K562 (cell line): ENCODE measurements at regions not wholly inside any gene's neighbourhood (a gene's known extent, or its start where the extent isn't known, plus 50 kb on each side); places are given as distances from the start of the nearest gene placed in this dataset.
A peak's percentile ranks its signal among the peaks of the same experiment; 100 is the strongest.
"Not testable (repeated sequence)": the region's sequence is repeated elsewhere in the genome, so short reads cannot be mapped to it uniquely, and the experiment has no call there.

ENCODE experiments used
- ATAC-seq: fragments of 200-7000 bp; cut with Tn5 transposase; 3 replicates; pipeline ENCODE4 v1.9.1; 2020; ENCODE audit warnings: moderate library complexity
- BruUV-seq: library from RNA; stranded (reverse); fragments of 400-500 nt; replicated peaks from 2 replicates; lab custom pipeline; 2021; lab: Mats Ljungman, UMichigan
- CTCF ChIA-PET: fragments of 300-600 bp; formaldehyde crosslinking; extraction: SDS; loops from one replicate; lab custom pipeline; 2021; ENCODE audit warnings: low intra/inter-chr PET ratio; lab: Yijun Ruan, JAX
- POLR2A ChIA-PET: fragments of 300-600, 350-650 bp; sonication (Branson Sonifier 250); formaldehyde crosslinking; extraction: SDS; loops from one replicate; lab custom pipeline; 2021; ENCODE audit warnings: antibody characterized with exemption, inconsistent platforms; lab: Yijun Ruan, JAX
- DNase-seq, 4 experiments: peaks; one replicate each; pipeline versions ENCODE4 v3.0.0 to v3.0.0-alpha.2; 2011 to 2018; ENCODE audit warnings: low spot score in 3 of 4, mixed read lengths in 3 of 4; ENCODE audit errors: extremely low read depth in 1 of 4
- FAIRE-seq: peaks from 2 replicates; lab custom pipeline; 2011; peaks lifted over from hg19 to GRCh38; lab: Jason Lieb, UNC
- H2AFZ ChIP-seq: 2 replicates; pipeline ENCODE4 v1.6.0; 2011; ENCODE audit warnings: low read depth, low read length, control low read depth, inconsistent platforms
- H3K27ac ChIP-seq: fragments of 200-600 bp; 3 replicates; pipeline ENCODE4 v1.8.0; 2011; ENCODE audit warnings: low read depth, mild to moderate bottlenecking, control low read depth, inconsistent platforms, low read length, moderate library complexity, mixed read lengths; ENCODE audit errors: extremely low read depth
- H3K27me3 ChIP-seq, 2 experiments: fragments of 300-600 bp in 1 of 2; 2 replicates in 1 of 2; 3 replicates in 1 of 2; pipeline versions ENCODE4 v1.6.0 to v1.8.0; 2011; ENCODE audit warnings: inconsistent platforms in 2 of 2, low read length in 2 of 2, mild to moderate bottlenecking in 1 of 2, mixed read lengths in 1 of 2, moderate library complexity in 1 of 2; ENCODE audit not compliant: control insufficient read depth in 2 of 2, insufficient read depth in 2 of 2
- H3K36me3 ChIP-seq: fragments of 300-600 bp; 3 replicates; pipeline ENCODE4 v1.8.0; 2011; ENCODE audit warnings: mild to moderate bottlenecking, low read length, inconsistent platforms; ENCODE audit not compliant: control insufficient read depth, insufficient read depth
- H3K4me1 ChIP-seq, 2 experiments: fragments of 200-600 bp in 1 of 2; replicated peaks in 1 of 2; 2 replicates in 1 of 2; 3 replicates in 1 of 2; pipeline versions ENCODE4 v1.5.1 to v1.8.0; 2011; ENCODE audit warnings: inconsistent platforms in 2 of 2, low read length in 2 of 2, mild to moderate bottlenecking in 1 of 2, mixed read lengths in 1 of 2, moderate library complexity in 1 of 2; ENCODE audit not compliant: control insufficient read depth in 2 of 2, insufficient read depth in 2 of 2
- H3K4me2 ChIP-seq: 2 replicates; pipeline ENCODE4 v1.6.1; 2011; ENCODE audit warnings: low read length, control low read depth, inconsistent platforms, mixed read lengths; ENCODE audit not compliant: insufficient read depth
- H3K4me3 ChIP-seq: fragments of 200-600 bp; sonication (generic), shearing (Covaris generic); 2 replicates; pipeline ENCODE4 v1.5.1; 2016; ENCODE audit warnings: control low read depth, inconsistent platforms
- H3K79me2 ChIP-seq: fragments of 200-600 bp; 3 replicates; pipeline ENCODE4 v1.8.0; 2011; ENCODE audit warnings: low read length, inconsistent platforms; ENCODE audit not compliant: control insufficient read depth, insufficient read depth
- H3K9ac ChIP-seq, 2 experiments: 2 replicates each; pipeline versions ENCODE4 v1.6.0 to v1.6.1; 2011; ENCODE audit warnings: low read depth in 2 of 2, low read length in 2 of 2, control low read depth in 1 of 2, inconsistent platforms in 1 of 2, mild to moderate bottlenecking in 1 of 2, mixed read lengths in 1 of 2; ENCODE audit not compliant: insufficient read depth in 1 of 2
- H3K9me1 ChIP-seq: one replicate; pipeline ENCODE4 v1.6.0; 2011; ENCODE audit warnings: inconsistent platforms, mild to moderate bottlenecking, low read length, moderate library complexity; ENCODE audit not compliant: control insufficient read depth, insufficient read depth
- H3K9me3 ChIP-seq: replicated peaks from 2 replicates; pipeline ENCODE4 v1.5.1; 2011; ENCODE audit warnings: low read depth, low read length, inconsistent platforms; ENCODE audit not compliant: control insufficient read depth, insufficient read depth
- H4K20me1 ChIP-seq: replicated peaks from 2 replicates; pipeline ENCODE4 v1.6.1; 2011; ENCODE audit warnings: low read length, inconsistent platforms, mixed read lengths; ENCODE audit not compliant: control insufficient read depth, insufficient read depth
- WGBS: fragments of 100-300 bp; shearing (Covaris generic); methylation state at CpG from one replicate; pipeline ENCODE4 v1.1.6; 2016; ENCODE audit warnings: low coverage, mixed read lengths; ENCODE audit not compliant: insufficient coverage; ENCODE audit errors: missing lambda C conversion rate; 5-methylcytosine and 5-hydroxymethylcytosine counted together
- in situ Hi-C: fragments of 300-500 bp; cut with MboI; formaldehyde crosslinking; loops from 4 replicates; pipeline ENCODE4 v1.15.0; 2018; ENCODE audit warnings: inconsistent platforms, mixed read lengths
- intact Hi-C: fragments of 100-400 bp; cut with micrococcal nuclease; formaldehyde crosslinking; loops from 2 replicates; pipeline ENCODE4 v1.14.2; 2022

- H3K9me3 ChIP-seq, H3K4me3 ChIP-seq, H3K9ac ChIP-seq, H3K79me2 ChIP-seq, CTCF ChIA-PET, H3K9me1 ChIP-seq, H3K27ac ChIP-seq, BruUV-seq, in situ Hi-C loops, FAIRE-seq, H2AFZ ChIP-seq, H3K4me2 ChIP-seq, DNase-seq, POLR2A ChIA-PET, intact Hi-C loops, H3K27me3 ChIP-seq, H3K36me3 ChIP-seq, H4K20me1 ChIP-seq, H3K4me1 ChIP-seq: not testable (repeated sequence)
- ATAC-seq: 0 out of 3 replicates have a peak, but pooled peaks have one; percentile 6
- WGBS: 3% methylated on average over 2 of the region's 3 CpGs
Observed at GRCh38 chr1:224031986-224032385, 81.9 kb upstream of the FBXO28 start.

GRCh38 chr1:224030257-224030656 is 83.7 kb upstream of the FBXO28 start:
- H3K27ac ChIP-seq, FAIRE-seq, CTCF ChIA-PET, BruUV-seq, H3K4me1 ChIP-seq, H3K4me2 ChIP-seq, H3K27me3 ChIP-seq, H3K4me3 ChIP-seq, H3K9ac ChIP-seq, H3K9me1 ChIP-seq, intact Hi-C loops, H3K9me3 ChIP-seq, H3K36me3 ChIP-seq, ATAC-seq, H2AFZ ChIP-seq, POLR2A ChIA-PET, H4K20me1 ChIP-seq, H3K79me2 ChIP-seq, in situ Hi-C loops, DNase-seq: not testable (repeated sequence)
- WGBS: 9% methylated on average over 4 of the region's 6 CpGs

DNA sequence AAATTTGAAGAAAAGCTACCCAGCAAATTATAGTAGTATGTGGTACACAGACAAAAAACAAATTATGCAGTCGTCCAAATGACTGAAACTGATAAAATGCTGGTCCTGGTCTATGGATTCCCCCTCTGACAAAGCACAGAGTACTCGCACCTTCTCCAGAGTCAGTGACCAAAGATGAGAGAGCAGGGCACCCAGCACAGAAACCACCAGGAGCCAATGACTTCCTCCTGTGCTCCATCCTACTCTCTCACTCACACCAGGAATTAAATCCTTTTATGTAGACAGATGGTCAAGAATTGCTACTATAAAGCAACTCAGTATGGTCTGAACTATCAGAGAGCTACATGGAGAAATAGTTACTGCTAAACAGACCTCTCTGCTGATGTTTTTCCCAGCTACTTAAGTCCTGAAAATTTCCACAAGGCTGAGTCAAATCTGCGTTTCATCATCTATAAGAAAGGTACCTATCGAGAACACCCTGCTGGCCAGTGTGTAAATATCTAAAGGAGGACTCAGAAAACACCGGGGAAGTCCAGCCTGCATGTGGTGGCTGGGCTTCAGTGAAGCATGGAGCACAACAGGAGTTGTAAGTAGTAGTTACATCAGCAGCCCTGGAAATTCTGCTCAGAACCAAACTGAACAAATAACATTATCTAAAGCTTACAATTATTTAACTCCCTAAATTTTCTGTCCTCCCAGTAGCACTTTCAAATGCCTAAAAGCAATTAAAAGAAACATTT is 84.5 kb upstream of the FBXO28 start:
- H3K27ac ChIP-seq, CTCF ChIA-PET, H3K4me1 ChIP-seq, H3K79me2 ChIP-seq, H3K27me3 ChIP-seq, FAIRE-seq, H3K9me1 ChIP-seq, POLR2A ChIA-PET, H3K9ac ChIP-seq, H4K20me1 ChIP-seq, DNase-seq, H3K36me3 ChIP-seq, H3K4me2 ChIP-seq, BruUV-seq, in situ Hi-C loops, H3K4me3 ChIP-seq, H2AFZ ChIP-seq, H3K9me3 ChIP-seq, intact Hi-C loops: not testable (repeated sequence)
- 14% methylated on average over 3 of the region's 5 CpGs for WGBS
- peak; percentile 89 for ATAC-seq

DNA sequence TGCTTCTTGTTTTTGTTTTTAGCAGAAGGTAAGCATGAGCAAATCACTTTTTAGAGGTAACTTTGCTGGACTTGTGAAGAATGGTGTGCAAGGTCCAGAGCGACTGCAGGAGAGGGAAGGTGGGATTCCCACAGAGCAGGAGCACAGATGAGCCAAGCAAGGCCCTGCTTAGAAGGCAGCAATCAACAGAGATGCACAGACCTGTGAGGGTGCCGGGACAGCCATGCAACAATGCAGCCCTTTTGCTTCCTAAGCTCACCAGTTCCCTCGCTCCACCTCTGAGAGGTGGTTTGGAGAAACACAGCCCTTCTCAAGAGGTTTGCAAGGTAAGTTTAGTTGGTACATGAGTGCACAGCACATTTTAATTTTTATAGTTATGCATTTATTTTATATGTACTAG is 85.1 kb upstream of the FBXO28 start:
- H3K36me3 ChIP-seq, BruUV-seq, H3K9ac ChIP-seq, H3K27me3 ChIP-seq, H3K79me2 ChIP-seq, H3K4me3 ChIP-seq, in situ Hi-C loops, intact Hi-C loops, H4K20me1 ChIP-seq, H3K4me2 ChIP-seq, H2AFZ ChIP-seq, H3K27ac ChIP-seq, FAIRE-seq, POLR2A ChIA-PET, H3K9me3 ChIP-seq, DNase-seq, CTCF ChIA-PET, H3K9me1 ChIP-seq, H3K4me1 ChIP-seq: not testable (repeated sequence)
- ATAC-seq: peak; percentile 19
- 33% methylated on average over 3 of the region's 3 CpGs for WGBS
